ENCODE measurements at regions not wholly inside any gene's neighbourhood (a gene's known extent, or its start where the extent isn't known, plus 50 kb on each side); places are given as distances from the start of the nearest gene placed in this dataset.

DNA sequence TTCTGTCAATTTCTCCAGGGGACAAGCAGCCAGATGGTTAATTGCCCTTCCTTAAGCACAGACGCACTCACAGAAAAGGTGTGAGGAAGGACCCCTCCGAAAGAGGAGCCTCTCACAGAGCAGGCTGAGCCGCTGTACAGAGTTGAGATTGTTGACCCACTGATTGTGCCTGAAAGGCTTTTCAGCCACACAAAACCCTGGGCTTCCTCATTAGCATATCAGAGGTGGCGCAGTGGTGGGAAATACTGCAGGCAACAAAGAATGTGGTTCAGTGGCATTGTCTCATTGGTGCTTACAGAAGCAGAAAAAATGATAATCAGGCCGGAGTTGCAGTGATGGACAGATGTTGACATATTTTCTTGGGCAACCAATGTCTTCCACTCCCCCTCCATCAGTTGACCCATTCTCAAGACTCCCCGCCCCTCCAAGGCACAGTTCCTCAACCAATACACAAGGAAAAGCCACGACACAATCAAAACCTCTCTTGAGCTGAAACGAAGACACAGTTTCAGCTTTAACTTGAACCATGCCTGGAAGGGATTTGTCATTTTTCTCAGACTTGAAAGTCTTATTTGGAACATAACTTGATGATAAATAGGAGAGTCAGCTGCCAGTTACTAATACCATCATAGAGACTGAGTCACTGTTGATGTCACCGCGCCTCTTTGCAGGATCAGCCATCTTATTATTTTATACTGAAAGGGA is 53.1 kb downstream of the ATXN3L start:
- Histone ChIP-seq H3K27ac (no peak overlapping the region), H3K9me3 (no peaks in the 10 kb centered on the region), H3K4me1 (no peaks in the 10 kb centered on the region), H3K4me3 (no peak overlapping the region), H3K36me3 (ENCODE audit: insufficient read depth in 1 of 2, low read depth in 1 of 2) (no peaks in the 10 kb centered on the region), H3K27me3 (ENCODE audit: insufficient read depth in 3 of 3, low read length in 2 of 3) (peaks cover 0 to 8% (median 0%) of the 10 kb centered on the region in 3 donors)
- DNase-seq (no peak), ATAC-seq (no peak)
- intact Hi-C loops (cut with DNase I) = no loop called here
- WGBS, 3 donors = 74 to 91% (median 90%) methylated on average over 10 of the region's 10 CpGs
- no peak for TF ChIP-seq CTCF (IDR thresholded peaks at IDR 0.05)

DNA sequence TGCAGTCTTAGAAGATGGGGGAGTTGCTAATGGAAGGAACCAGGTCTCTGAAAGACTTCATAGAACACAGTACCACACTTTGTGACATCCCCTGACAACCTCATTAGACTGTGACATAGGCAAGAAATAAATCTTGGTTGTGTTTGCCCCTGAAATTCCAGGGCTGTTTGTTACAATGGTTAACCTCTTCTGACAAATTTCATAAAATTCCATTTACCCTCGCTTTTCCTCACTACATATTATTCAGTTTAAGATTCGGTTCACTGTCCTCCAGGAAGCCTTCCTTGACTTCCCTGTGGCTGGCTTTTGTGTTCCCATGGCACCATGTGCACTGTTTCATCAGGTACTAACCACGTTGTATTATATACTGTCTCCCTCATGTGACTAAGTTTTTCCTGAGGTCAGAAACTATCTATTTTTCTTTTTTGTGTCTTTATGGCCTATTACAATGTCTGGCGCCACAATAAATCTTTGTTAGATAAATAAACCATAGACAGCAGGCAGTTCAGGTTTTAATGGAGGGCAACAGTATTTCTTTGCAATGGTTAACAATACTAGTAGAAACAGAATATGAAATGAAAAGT is 54.2 kb downstream of the ATXN3L start:
- Histone ChIP-seq H3K27ac (no peak overlapping the region), H3K9me3 (no peaks in the 10 kb centered on the region), H3K36me3 (ENCODE audit: insufficient read depth in 1 of 2, low read depth in 1 of 2) (no peaks in the 10 kb centered on the region), H3K4me1 (no peaks in the 10 kb centered on the region), H3K4me3 (no peak overlapping the region), H3K27me3 (ENCODE audit: insufficient read depth in 3 of 3, low read length in 2 of 3) (peaks cover 0 to 8% (median 0%) of the 10 kb centered on the region in 3 donors)
- intact Hi-C loops (cut with DNase I) = no loop called here
- ATAC-seq (no peak), DNase-seq (no peak)
- WGBS, 3 donors = 75 to 86% (median 79%) methylated on average over 4 of the region's 4 CpGs
- no peak for TF ChIP-seq CTCF (IDR thresholded peaks at IDR 0.05)

DNA sequence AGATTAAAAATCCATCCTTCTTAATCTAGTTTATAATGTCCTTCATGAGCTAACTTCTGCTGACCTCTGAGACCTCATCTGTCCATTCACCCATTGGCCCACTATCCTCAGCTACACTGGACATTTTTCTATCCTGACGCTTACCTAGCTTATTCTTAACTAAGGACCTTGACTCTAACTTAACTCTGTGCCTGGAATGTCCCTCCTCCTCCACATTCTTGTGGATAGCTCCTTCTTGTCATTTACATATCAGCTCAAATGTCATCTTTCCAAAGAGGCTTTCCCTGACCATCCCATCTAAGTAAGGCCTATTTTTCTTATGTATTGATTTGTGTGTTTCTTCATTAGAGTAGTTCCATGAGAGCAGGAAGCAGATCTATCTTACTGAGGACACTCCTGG is 54.7 kb downstream of the ATXN3L start:
- H3K4me3 ChIP-seq = no peak overlapping the region
- no peaks in the 10 kb centered on the region for H3K36me3 ChIP-seq (ENCODE audit: insufficient read depth in 1 of 2, low read depth in 1 of 2)
- ATAC-seq (no peak), DNase-seq (no peak)
- H3K27ac ChIP-seq = no peak overlapping the region
- 72 to 100% (median 93%) methylated on average over 1 of the region's 1 CpG for WGBS, 3 donors
- H3K4me1 ChIP-seq = no peaks in the 10 kb centered on the region
- no peaks in the 10 kb centered on the region for H3K9me3 ChIP-seq
- peaks cover 0 to 8% (median 0%) of the 10 kb centered on the region in 3 donors for H3K27me3 ChIP-seq (ENCODE audit: insufficient read depth in 3 of 3, low read length in 2 of 3)
- no peak for TF ChIP-seq CTCF (IDR thresholded peaks at IDR 0.05)
- intact Hi-C loops (cut with DNase I) = no loop called here

GRCh38 chrX:13263560-13264251 is 56.1 kb downstream of the ATXN3L start:
- TF ChIP-seq CTCF (IDR thresholded peaks at IDR 0.05) = no peak
- Histone ChIP-seq H3K27ac (no peak overlapping the region), H3K9me3 (no peaks in the 10 kb centered on the region), H3K36me3 (ENCODE audit: insufficient read depth in 1 of 2, low read depth in 1 of 2) (no peaks in the 10 kb centered on the region), H3K4me1 (no peaks in the 10 kb centered on the region), H3K27me3 (ENCODE audit: insufficient read depth in 3 of 3, low read length in 2 of 3) (peaks cover 0 to 8% (median 0%) of the 10 kb centered on the region in 3 donors), H3K4me3 (no peak overlapping the region)
- 81 to 97% (median 92%) methylated on average over 6 of the region's 6 CpGs for WGBS, 3 donors
- intact Hi-C loops (cut with DNase I) = no loop called here
- no peak for ATAC-seq
- no peak for DNase-seq

All from psoas muscle (tissue), 7 donors.